ENCODE measurements at regions not wholly inside any gene's neighbourhood (a gene's known extent, or its start where the extent isn't known, plus 50 kb on each side); places are given as distances from the start of the nearest gene placed in this dataset.

GRCh38 chr1:96362623-96363022 lies 359.0 kb upstream of the PTBP2 start:
- no peak for DNase-seq (ENCODE audit: low spot score)

- DNase-seq (ENCODE audit: low spot score), result no peak
Observed at GRCh38 chr1:96363826-96364225, 357.8 kb upstream of the PTBP2 start.

- no peak for DNase-seq (ENCODE audit: low spot score)
Observed at GRCh38 chr1:96364576-96364975, 357.0 kb upstream of the PTBP2 start.

- DNase-seq (ENCODE audit: low spot score), result no peak
Observed at GRCh38 chr1:96365076-96365475, 356.5 kb upstream of the PTBP2 start.

- DNase-seq (ENCODE audit: low spot score), result no peak
Observed at GRCh38 chr1:96365596-96366390, 355.8 kb upstream of the PTBP2 start.

GRCh38 chr1:96366516-96366915 lies 355.1 kb upstream of the PTBP2 start:
- DNase-seq (ENCODE audit: low spot score), result no peak

GRCh38 chr1:96367791-96368190 lies 353.8 kb upstream of the PTBP2 start:
- DNase-seq (ENCODE audit: low spot score), result no peak

GRCh38 chr1:96370757-96371156 lies 350.8 kb upstream of the PTBP2 start:
- DNase-seq (ENCODE audit: low spot score), result no peak

- DNase-seq (ENCODE audit: low spot score), result no peak
Observed at GRCh38 chr1:96372881-96373280, 348.7 kb upstream of the PTBP2 start.

GRCh38 chr1:96374076-96374762 lies 347.4 kb upstream of the PTBP2 start:
- no peak for DNase-seq (ENCODE audit: low spot score)

GRCh38 chr1:96376846-96377245 lies 344.7 kb upstream of the PTBP2 start:
- no peak for DNase-seq (ENCODE audit: low spot score)

- no peak for DNase-seq (ENCODE audit: low spot score)
Observed at GRCh38 chr1:96384611-96385010, 337.0 kb upstream of the PTBP2 start.

GRCh38 chr1:96387785-96388184 lies 333.8 kb upstream of the PTBP2 start:
- DNase-seq (ENCODE audit: low spot score), result no peak

GRCh38 chr1:96388421-96389310 lies 332.9 kb upstream of the PTBP2 start:
- DNase-seq (ENCODE audit: low spot score), result no peak

GRCh38 chr1:96400089-96400488 lies 321.5 kb upstream of the PTBP2 start:
- DNase-seq (ENCODE audit: low spot score), result no peak

- DNase-seq (ENCODE audit: low spot score), result no peak
Observed at GRCh38 chr1:96409087-96409486, 312.5 kb upstream of the PTBP2 start.

- no peak for DNase-seq (ENCODE audit: low spot score)
Observed at GRCh38 chr1:96409689-96410088, 311.9 kb upstream of the PTBP2 start.

- no peak for DNase-seq (ENCODE audit: low spot score)
Observed at GRCh38 chr1:96411006-96411405, 310.6 kb upstream of the PTBP2 start.

- DNase-seq (ENCODE audit: low spot score), result no peak
Observed at GRCh38 chr1:96414598-96414997, 307.0 kb upstream of the PTBP2 start.

GRCh38 chr1:96416111-96416595 lies 305.4 kb upstream of the PTBP2 start:
- no peak for DNase-seq (ENCODE audit: low spot score)

GRCh38 chr1:96416701-96417444 lies 304.7 kb upstream of the PTBP2 start:
- no peak for DNase-seq (ENCODE audit: low spot score)

GRCh38 chr1:96418969-96419368 lies 302.6 kb upstream of the PTBP2 start:
- DNase-seq (ENCODE audit: low spot score), result no peak

All from ecto neural progenitor cell (in vitro differentiated cells).